ENCODE measurements at regions not wholly inside any gene's neighbourhood (a gene's known extent, or its start where the extent isn't known, plus 50 kb on each side); places are given as distances from the start of the nearest gene placed in this dataset.

- no peak for DNase-seq
Observed at GRCh38 chr13:27847669-27848068, 55.4 kb downstream of the GSX1 start.

DNA sequence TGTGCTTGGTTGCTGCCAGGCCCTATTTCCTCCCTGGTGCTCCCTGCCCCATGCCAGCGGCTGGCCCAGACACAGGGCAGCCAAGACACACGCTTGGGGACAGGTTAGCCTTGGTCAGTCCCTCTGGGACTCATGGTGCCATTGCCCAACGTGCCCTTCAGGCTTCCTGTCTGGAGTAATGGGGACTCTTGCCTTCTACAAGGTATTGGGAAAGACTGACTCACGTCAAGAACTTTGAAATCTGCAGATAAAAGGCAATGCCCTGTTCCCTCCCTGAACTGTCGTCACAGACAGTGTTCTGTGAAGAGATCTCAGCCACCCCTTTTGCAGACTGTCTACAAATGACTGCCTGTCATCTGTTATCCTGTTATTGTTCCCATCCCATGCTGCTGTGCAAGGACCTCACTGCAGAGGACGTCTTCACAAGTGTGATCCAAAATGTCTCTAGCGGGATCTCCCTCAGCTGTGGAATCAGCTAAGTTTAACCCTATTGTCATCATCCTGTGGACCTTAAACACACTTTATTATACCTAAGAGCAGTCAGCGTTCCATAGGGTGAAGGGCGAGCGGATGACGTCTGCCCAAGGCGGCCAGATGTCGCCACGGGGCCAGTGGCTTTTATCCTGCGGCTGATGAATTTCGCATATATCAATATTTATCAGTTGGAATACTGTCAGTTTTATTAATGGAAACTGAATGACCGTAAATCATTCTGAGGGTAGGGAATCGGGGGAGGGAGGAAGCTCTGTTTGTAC lies 59.0 kb downstream of the GSX1 start:
- peak; percentile 81 for DNase-seq

DNA sequence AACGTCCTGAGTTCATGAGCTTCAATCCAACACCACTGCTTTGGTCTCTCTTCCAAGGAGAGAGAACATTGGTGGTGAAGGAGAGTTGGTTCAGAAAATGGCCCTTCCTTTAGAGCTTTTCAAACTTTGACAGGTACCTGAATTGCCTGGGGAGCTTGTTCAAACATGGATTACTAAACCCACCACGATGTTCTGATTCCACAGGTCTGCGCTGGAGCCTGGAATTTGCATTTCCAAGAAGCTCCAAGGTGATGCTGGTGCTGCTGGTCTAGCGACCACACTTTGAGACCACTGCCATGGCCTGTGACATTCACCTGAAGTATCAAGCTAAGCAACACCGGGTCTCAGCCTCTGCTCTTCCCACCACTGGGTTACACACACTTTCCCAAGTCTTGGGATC lies 60.2 kb downstream of the GSX1 start:
- DNase-seq, result no peak

DNA sequence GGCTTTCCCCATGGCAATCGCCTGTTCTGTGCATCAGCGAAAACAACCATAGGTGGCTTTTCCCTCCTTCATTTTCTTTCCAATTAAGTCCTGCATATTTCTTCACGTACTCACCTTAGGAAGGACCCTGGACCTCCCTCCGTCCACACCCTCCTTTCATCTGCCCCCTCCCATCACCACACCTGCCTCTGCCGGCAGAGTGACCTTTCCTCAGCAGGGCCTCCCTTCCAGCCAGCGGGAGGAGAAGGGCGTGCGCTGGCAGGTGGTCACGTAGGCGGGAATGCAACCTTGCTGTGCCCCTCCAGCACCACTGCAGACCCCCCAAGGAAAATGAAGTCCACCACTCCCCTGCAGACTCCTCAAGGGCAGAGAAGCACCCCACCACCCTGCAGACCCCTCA lies 61.1 kb downstream of the GSX1 start:
- DNase-seq, result no peak

GRCh38 chr13:27853861-27854260 lies 61.6 kb downstream of the GSX1 start:
- DNase-seq, result peak; percentile 25

DNA sequence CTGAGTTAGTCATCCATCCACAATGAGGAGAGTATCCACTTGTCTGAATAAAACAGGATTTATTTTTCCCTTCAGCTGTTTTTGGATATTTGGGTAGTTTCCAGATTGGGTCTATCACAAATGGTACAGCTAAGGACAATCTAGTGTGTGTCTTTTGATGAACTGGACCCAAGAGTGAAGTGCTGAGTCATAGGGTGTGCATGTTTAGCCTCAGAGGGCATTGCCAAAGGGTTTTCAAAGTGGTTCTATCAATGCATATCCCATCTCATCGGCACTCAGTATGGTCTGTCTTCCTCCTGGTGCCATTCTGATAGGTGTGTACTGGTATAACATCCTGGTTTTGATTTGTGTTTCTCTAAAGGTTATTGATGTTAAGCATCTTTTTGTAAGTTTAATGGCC lies 62.3 kb downstream of the GSX1 start:
- DNase-seq, result peak; percentile 17

DNA sequence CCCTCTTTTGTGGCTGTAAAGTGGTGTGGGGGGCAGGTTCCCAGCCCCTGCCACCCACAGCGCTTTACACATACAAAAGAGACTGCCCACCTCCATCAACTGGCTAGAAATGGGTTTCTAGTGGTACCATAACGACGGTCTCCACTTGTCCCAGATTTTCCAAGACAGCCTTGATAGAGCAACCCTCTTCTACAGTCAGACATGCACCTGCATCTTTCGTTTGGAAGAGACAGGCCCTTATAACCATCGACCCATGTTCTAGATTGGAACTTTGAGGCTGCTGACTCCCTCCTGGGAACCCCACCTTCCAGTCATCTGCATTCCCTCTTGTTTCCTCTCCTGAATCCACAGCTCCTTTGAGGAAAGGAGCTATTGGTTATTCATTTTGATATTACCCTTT lies 63.1 kb downstream of the GSX1 start:
- no peak for DNase-seq

GRCh38 chr13:27857282-27857681 lies 62.5 kb upstream of the PDX1 start:
- DNase-seq, result peak; percentile 91

GRCh38 chr13:27858046-27858445 lies 61.8 kb upstream of the PDX1 start:
- DNase-seq, result no peak

DNA sequence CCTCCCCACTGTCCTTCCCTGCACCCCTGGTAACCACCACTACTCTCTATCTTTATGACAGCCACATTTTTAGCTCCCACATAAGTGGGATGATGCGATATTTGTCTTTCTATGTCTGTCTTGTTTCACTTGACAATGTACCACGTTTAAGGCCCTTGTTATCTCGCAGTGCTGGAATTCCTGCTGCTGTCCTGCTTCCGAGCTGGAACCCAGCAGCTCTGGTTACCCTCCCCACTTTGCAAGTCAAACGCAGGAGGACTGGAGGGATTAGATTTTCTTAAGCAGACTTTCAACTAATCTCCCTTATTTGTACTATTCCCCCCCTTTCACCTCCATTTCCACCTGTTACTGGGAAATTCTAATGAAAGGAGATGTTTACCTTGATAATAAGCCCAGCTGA lies 59.1 kb upstream of the PDX1 start:
- no peak for DNase-seq

GRCh38 chr13:27861165-27861564 lies 58.6 kb upstream of the PDX1 start:
- no peak for DNase-seq

DNA sequence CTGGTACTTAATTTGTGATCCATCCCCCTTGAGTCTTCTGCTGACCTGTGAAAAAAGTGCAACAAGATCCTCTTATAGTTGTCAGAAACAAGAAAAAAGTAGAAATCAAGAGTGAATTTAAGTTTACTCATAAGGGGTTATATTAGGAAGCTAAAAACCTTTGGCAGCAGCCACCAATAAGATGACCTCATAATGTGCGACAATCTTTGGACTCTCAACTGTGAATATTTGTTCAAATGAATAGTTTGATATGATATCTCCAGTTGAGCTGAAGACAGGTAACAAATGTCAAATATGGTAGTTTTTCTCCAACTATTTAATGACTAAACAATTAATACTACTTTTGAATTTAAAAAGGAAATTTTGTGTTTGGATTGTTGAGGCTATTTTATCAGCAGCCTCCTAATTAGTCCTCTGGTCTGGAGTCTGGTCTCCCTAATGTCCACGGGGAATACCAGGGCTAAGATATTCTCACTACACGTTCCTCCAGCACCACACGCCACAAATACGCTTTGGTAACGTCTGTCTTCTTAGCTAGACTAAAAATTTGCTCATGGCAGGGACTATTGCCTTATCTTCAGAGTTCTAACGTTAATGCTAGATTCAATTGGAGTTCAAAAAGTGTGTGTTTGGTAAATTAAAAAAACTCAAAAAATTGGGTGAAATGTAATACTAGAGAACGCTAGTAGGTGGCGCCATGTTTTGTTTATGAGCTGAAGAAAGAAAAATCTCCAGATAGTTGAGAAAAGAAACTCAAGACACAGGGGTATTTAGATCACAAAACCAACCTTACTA lies 51.0 kb upstream of the PDX1 start:
- no peak for DNase-seq

- DNase-seq, result no peak
Observed at GRCh38 chr13:27869436-27870095, 50.2 kb upstream of the PDX1 start.

All from SHP77 treated with DMSO at 0.1 percent for 48 hours (cell line).